K562 (cell line): ENCODE measurements at regions not wholly inside any gene's neighbourhood (a gene's known extent, or its start where the extent isn't known, plus 50 kb on each side); places are given as distances from the start of the nearest gene placed in this dataset.

Experiments
- ATF4 ChIP-seq: fragments of 450-650 bp; formaldehyde crosslinking; IDR thresholded peaks from 2 replicates; pipeline ENCODE4 v1.4.0; 2022; ENCODE audit warnings: mild to moderate bottlenecking, moderate library complexity
- CTBP1 ChIP-seq: fragments of 450-650 bp; IDR thresholded peaks from 2 replicates; pipeline ENCODE4 v1.6.1; 2016; ENCODE audit warnings: borderline replicate concordance
- ELF4 ChIP-seq: fragments of 450-650 bp; formaldehyde crosslinking; IDR thresholded peaks from 2 replicates; pipeline ENCODE4 v1.4.0; 2022; ENCODE audit warnings: missing genetic modification characterization
- EZH2 ChIP-seq: IDR thresholded peaks from 2 replicates; pipeline ENCODE4 v1.6.1; 2012; ENCODE audit warnings: low read depth, mild to moderate bottlenecking, inconsistent platforms, low read length, borderline replicate concordance
- MAX ChIP-seq: sonication (generic); formaldehyde crosslinking; IDR thresholded peaks from 2 replicates; pipeline ENCODE4 v1.9.0; 2022; ENCODE audit warnings: mild to moderate bottlenecking, missing genetic modification reagents
- SMC3 ChIP-seq: conservative IDR thresholded peaks from 2 replicates; pipeline ENCODE4 v1.6.1; 2011; ENCODE audit warnings: low read depth, low read length, improper control_type of control experiment; ENCODE audit not compliant: insufficient read depth
- XRCC5 ChIP-seq: fragments of 200-400 bp; formaldehyde crosslinking; IDR thresholded peaks from 2 replicates; pipeline ENCODE4 v1.6.1; 2017; ENCODE audit warnings: low read depth, mild to moderate bottlenecking, low read length
- YY1 ChIP-seq, 3 experiments: IDR thresholded peaks; 2 replicates each; pipeline ENCODE4 v1.6.1; 2011; ENCODE audit warnings: low read length in 2 of 3, mild to moderate bottlenecking in 2 of 3, moderate library complexity in 2 of 3, borderline replicate concordance in 1 of 3, control low read depth in 1 of 3, low read depth in 1 of 3; ENCODE audit not compliant: insufficient read depth in 3 of 3, insufficient replicate concordance in 2 of 3, control insufficient read depth in 1 of 3, insufficient read length in 1 of 3; ENCODE audit errors: extremely low read depth in 1 of 3
- ZFP36 ChIP-seq: fragments of 150-350 bp; IDR thresholded peaks from 2 replicates; pipeline ENCODE4 v1.6.1; 2018; ENCODE audit warnings: low read length, low read depth; ENCODE audit not compliant: partially characterized antibody
- ZNF274 ChIP-seq: IDR thresholded peaks from 2 replicates; pipeline ENCODE4 v1.6.1; 2011; ENCODE audit warnings: low read depth, mild to moderate bottlenecking, low read length, moderate library complexity, borderline replicate concordance

GRCh38 chr21:16402752-16403151, 673.0 kb downstream of the USP25 start:
- TF ChIP-seq YY1 (IDR thresholded peaks at IDR 0.05; ENCODE audit: borderline replicate concordance in 1 of 3, control insufficient read depth in 1 of 3, extremely low read depth in 1 of 3, insufficient read depth in 3 of 3, insufficient read length in 1 of 3, insufficient replicate concordance in 2 of 3, low read depth in 1 of 3, low read length in 2 of 3) (no peak), ZFP36 (no peak), MAX (no peak), CTBP1 (no peak), ELF4 (CRISPR knock-in tag) (no peak), ATF4 (CRISPR knock-in tag) (no peak), SMC3 (no peak), XRCC5 (no peak), EZH2 (no peak), ZNF274 (no peak)
